ENCODE measurements at regions not wholly inside any gene's neighbourhood (a gene's known extent, or its start where the extent isn't known, plus 50 kb on each side); places are given as distances from the start of the nearest gene placed in this dataset.

GRCh38 chr12:74322792-74323191 lies 214.8 kb upstream of the ATXN7L3B start:
- TF ChIP-seq, protein P1, sequence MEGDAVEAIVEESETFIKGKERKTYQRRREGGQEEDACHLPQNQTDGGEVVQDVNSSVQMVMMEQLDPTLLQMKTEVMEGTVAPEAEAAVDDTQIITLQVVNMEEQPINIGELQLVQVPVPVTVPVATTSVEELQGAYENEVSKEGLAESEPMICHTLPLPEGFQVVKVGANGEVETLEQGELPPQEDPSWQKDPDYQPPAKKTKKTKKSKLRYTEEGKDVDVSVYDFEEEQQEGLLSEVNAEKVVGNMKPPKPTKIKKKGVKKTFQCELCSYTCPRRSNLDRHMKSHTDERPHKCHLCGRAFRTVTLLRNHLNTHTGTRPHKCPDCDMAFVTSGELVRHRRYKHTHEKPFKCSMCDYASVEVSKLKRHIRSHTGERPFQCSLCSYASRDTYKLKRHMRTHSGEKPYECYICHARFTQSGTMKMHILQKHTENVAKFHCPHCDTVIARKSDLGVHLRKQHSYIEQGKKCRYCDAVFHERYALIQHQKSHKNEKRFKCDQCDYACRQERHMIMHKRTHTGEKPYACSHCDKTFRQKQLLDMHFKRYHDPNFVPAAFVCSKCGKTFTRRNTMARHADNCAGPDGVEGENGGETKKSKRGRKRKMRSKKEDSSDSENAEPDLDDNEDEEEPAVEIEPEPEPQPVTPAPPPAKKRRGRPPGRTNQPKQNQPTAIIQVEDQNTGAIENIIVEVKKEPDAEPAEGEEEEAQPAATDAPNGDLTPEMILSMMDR (IDR thresholded peaks at IDR 0.05) = no peak
- no peak for TF ChIP-seq ZFX (IDR thresholded peaks at IDR 0.05; ENCODE audit: borderline replicate concordance)
